Activated T-cell treated with anti-CD3 and anti-CD28 coated beads, Interleukin-2, amount 50 U/mL, for 24 hours (primary cell): ENCODE measurements at regions not wholly inside any gene's neighbourhood (a gene's known extent, or its start where the extent isn't known, plus 50 kb on each side); places are given as distances from the start of the nearest gene placed in this dataset.

Experiments
- DNase-seq: peaks from one replicate; pipeline ENCODE4 v3.0.0-alpha.2; 2020
- H3K27ac Mint-ChIP-seq: 2 replicates; pipeline ENCODE4 v1.8.0; 2020; ENCODE audit warnings: mild to moderate bottlenecking, mixed read lengths
- H3K27me3 Mint-ChIP-seq: 2 replicates; pipeline ENCODE4 v1.8.0; 2020; ENCODE audit warnings: mixed read lengths
- H3K36me3 Mint-ChIP-seq: 2 replicates; pipeline ENCODE4 v1.8.0; 2020; ENCODE audit warnings: low read depth, mixed read lengths
- H3K4me1 Mint-ChIP-seq: 2 replicates; pipeline ENCODE4 v1.8.0; 2020; ENCODE audit warnings: low read depth, mixed read lengths
- H3K4me3 Mint-ChIP-seq: 2 replicates; pipeline ENCODE4 v1.8.0; 2020; ENCODE audit warnings: mild to moderate bottlenecking, moderate library complexity, mixed read lengths
- H3K9me3 Mint-ChIP-seq: 2 replicates; pipeline ENCODE4 v1.8.0; 2020; ENCODE audit warnings: mixed read lengths

GRCh38 chrX:45872480-45872879, 671.8 kb upstream of the DIPK2B start:
- Mint-ChIP-seq H3K36me3 (no peaks in the 10 kb centered on the region), H3K27ac (no peak overlapping the region), H3K4me3 (no peak overlapping the region), H3K4me1 (peaks cover 8% of the 10 kb centered on the region), H3K9me3 (no peaks in the 10 kb centered on the region), H3K27me3 (peaks cover 55% of the 10 kb centered on the region)
- no peak for DNase-seq

GRCh38 chrX:45868425-45868824, 667.7 kb upstream of the DIPK2B start:
- no peak for DNase-seq
- peaks cover 47% of the 10 kb centered on the region for H3K27me3 Mint-ChIP-seq

GRCh38 chrX:45862801-45863200, 662.1 kb upstream of the DIPK2B start:
- Mint-ChIP-seq H3K27ac (no peak overlapping the region), H3K27me3 (peaks cover 48% of the 10 kb centered on the region), H3K4me3 (no peak overlapping the region), H3K9me3 (no peaks in the 10 kb centered on the region), H3K4me1 (peaks cover 3% of the 10 kb centered on the region), H3K36me3 (no peaks in the 10 kb centered on the region)
- DNase-seq, result no peak

More at GRCh38 chrX:45868425-45868824, 667.7 kb upstream of the DIPK2B start:
- peaks cover 8% of the 10 kb centered on the region for H3K4me1 Mint-ChIP-seq
- H3K9me3 Mint-ChIP-seq, result no peaks in the 10 kb centered on the region
- no peaks in the 10 kb centered on the region for H3K36me3 Mint-ChIP-seq
- no peak overlapping the region for H3K27ac Mint-ChIP-seq
- H3K4me3 Mint-ChIP-seq, result no peak overlapping the region

GRCh38 chrX:45860450-45860849, 659.8 kb upstream of the DIPK2B start:
- Mint-ChIP-seq H3K4me1 (peaks cover 3% of the 10 kb centered on the region), H3K27me3 (peaks cover 52% of the 10 kb centered on the region), H3K9me3 (no peaks in the 10 kb centered on the region), H3K27ac (no peak overlapping the region), H3K4me3 (no peak overlapping the region), H3K36me3 (no peaks in the 10 kb centered on the region)
- DNase-seq, result no peak

GRCh38 chrX:45859407-45859806, 658.7 kb upstream of the DIPK2B start:
- no peaks in the 10 kb centered on the region for H3K9me3 Mint-ChIP-seq
- H3K4me1 Mint-ChIP-seq, result peaks cover 8% of the 10 kb centered on the region
- DNase-seq, result no peak
- no peaks in the 10 kb centered on the region for H3K36me3 Mint-ChIP-seq
- no peak overlapping the region for H3K4me3 Mint-ChIP-seq
- peaks cover 55% of the 10 kb centered on the region for H3K27me3 Mint-ChIP-seq
- no peak overlapping the region for H3K27ac Mint-ChIP-seq

GRCh38 chrX:45852884-45853283, 652.2 kb upstream of the DIPK2B start:
- peak overlapping the region; percentile 91 for H3K27ac Mint-ChIP-seq
- H3K4me1 Mint-ChIP-seq, result peaks cover 37% of the 10 kb centered on the region
- peaks cover 58% of the 10 kb centered on the region for H3K27me3 Mint-ChIP-seq
- H3K4me3 Mint-ChIP-seq, result peak overlapping the region; percentile 88
- H3K36me3 Mint-ChIP-seq, result peaks cover 28% of the 10 kb centered on the region
- no peaks in the 10 kb centered on the region for H3K9me3 Mint-ChIP-seq
- no peak for DNase-seq

GRCh38 chrX:45851434-45851991, 650.8 kb upstream of the DIPK2B start:
- Mint-ChIP-seq H3K4me3 (peak overlapping the region; percentile 88), H3K27me3 (peaks cover 49% of the 10 kb centered on the region), H3K9me3 (no peaks in the 10 kb centered on the region), H3K36me3 (peaks cover 42% of the 10 kb centered on the region), H3K27ac (peak overlapping the region; percentile 93), H3K4me1 (peaks cover 41% of the 10 kb centered on the region)
- DNase-seq, result peak; percentile 80

- Mint-ChIP-seq H3K4me1 (peaks cover 45% of the 10 kb centered on the region), H3K27ac (peak overlapping the region; percentile 90), H3K27me3 (peaks cover 50% of the 10 kb centered on the region), H3K36me3 (peaks cover 46% of the 10 kb centered on the region), H3K4me3 (peak overlapping the region; percentile 88), H3K9me3 (no peaks in the 10 kb centered on the region)
- DNase-seq, result peak; percentile 64
These were observed 650.2 kb upstream of the DIPK2B start for GRCh38 chrX:45850775-45851433.

- H3K27me3 Mint-ChIP-seq, result peaks cover 46% of the 10 kb centered on the region
- DNase-seq, result peak; percentile 60
- peaks cover 49% of the 10 kb centered on the region for H3K4me1 Mint-ChIP-seq
- peaks cover 52% of the 10 kb centered on the region for H3K36me3 Mint-ChIP-seq
- peak overlapping the region; percentile 90 for H3K27ac Mint-ChIP-seq
- H3K4me3 Mint-ChIP-seq, result peak overlapping the region; percentile 88
- no peaks in the 10 kb centered on the region for H3K9me3 Mint-ChIP-seq
These were observed 649.6 kb upstream of the DIPK2B start for GRCh38 chrX:45850197-45850774.

- Mint-ChIP-seq H3K4me3 (peak overlapping the region; percentile 88), H3K36me3 (peaks cover 58% of the 10 kb centered on the region), H3K4me1 (peaks cover 48% of the 10 kb centered on the region), H3K9me3 (no peaks in the 10 kb centered on the region), H3K27ac (peak overlapping the region; percentile 90), H3K27me3 (peaks cover 41% of the 10 kb centered on the region)
- DNase-seq, result no peak
These were observed 648.7 kb upstream of the DIPK2B start for GRCh38 chrX:45849261-45849862.

GRCh38 chrX:45847961-45848360, 647.3 kb upstream of the DIPK2B start:
- H3K4me3 Mint-ChIP-seq, result peak overlapping the region; percentile 88
- peaks cover 71% of the 10 kb centered on the region for H3K36me3 Mint-ChIP-seq
- H3K9me3 Mint-ChIP-seq, result no peaks in the 10 kb centered on the region
- peaks cover 42% of the 10 kb centered on the region for H3K27me3 Mint-ChIP-seq
- no peak for DNase-seq
- H3K4me1 Mint-ChIP-seq, result peaks cover 49% of the 10 kb centered on the region
- peak overlapping the region; percentile 72 for H3K27ac Mint-ChIP-seq

- H3K4me1 Mint-ChIP-seq, result peaks cover 52% of the 10 kb centered on the region
- peaks cover 43% of the 10 kb centered on the region for H3K27me3 Mint-ChIP-seq
- no peak for DNase-seq
- peak overlapping the region; percentile 53 for H3K4me3 Mint-ChIP-seq
- no peaks in the 10 kb centered on the region for H3K9me3 Mint-ChIP-seq
- H3K36me3 Mint-ChIP-seq, result peaks cover 87% of the 10 kb centered on the region
- peak overlapping the region; percentile 77 for H3K27ac Mint-ChIP-seq
These were observed 645.7 kb upstream of the DIPK2B start for GRCh38 chrX:45846328-45846727.

- Mint-ChIP-seq H3K27me3 (peaks cover 41% of the 10 kb centered on the region), H3K27ac (peak overlapping the region; percentile 77), H3K9me3 (no peaks in the 10 kb centered on the region), H3K36me3 (peaks cover 91% of the 10 kb centered on the region), H3K4me1 (peaks cover 57% of the 10 kb centered on the region), H3K4me3 (peak overlapping the region; percentile 35)
- DNase-seq, result no peak
These were observed 644.5 kb upstream of the DIPK2B start for GRCh38 chrX:45845142-45845541.

- H3K4me1 Mint-ChIP-seq, result peaks cover 55% of the 10 kb centered on the region
These were observed 642.8 kb upstream of the DIPK2B start for GRCh38 chrX:45843518-45843917.

GRCh38 chrX:45842926-45843315, 642.2 kb upstream of the DIPK2B start:
- Mint-ChIP-seq H3K36me3 (peaks cover 89% of the 10 kb centered on the region), H3K27me3 (peaks cover 42% of the 10 kb centered on the region), H3K4me1 (peaks cover 51% of the 10 kb centered on the region), H3K9me3 (no peaks in the 10 kb centered on the region), H3K4me3 (peak overlapping the region; percentile 24), H3K27ac (peak overlapping the region; percentile 87)
- no peak for DNase-seq

More at GRCh38 chrX:45843518-45843917, 642.8 kb upstream of the DIPK2B start:
- Mint-ChIP-seq H3K27me3 (peaks cover 43% of the 10 kb centered on the region), H3K4me3 (peak overlapping the region; percentile 43), H3K9me3 (no peaks in the 10 kb centered on the region), H3K36me3 (peaks cover 89% of the 10 kb centered on the region), H3K27ac (peak overlapping the region; percentile 87)
- DNase-seq, result no peak
